CD4-positive, CD25-positive, alpha-beta regulatory T cell (primary cell): ENCODE measurements at regions not wholly inside any gene's neighbourhood (a gene's known extent, or its start where the extent isn't known, plus 50 kb on each side); places are given as distances from the start of the nearest gene placed in this dataset.
A peak's percentile ranks its signal among the peaks of the same experiment; 100 is the strongest.

Experiments
- ATAC-seq, 2 donors: fragments of 150-1000 bp; cut with Tn5 transposase; one replicate each; pipeline ENCODE4 v1.10.0; 2021; ENCODE audit warnings: low read depth in 2 of 2, moderate number of reproducible peaks in 2 of 2, moderate library complexity in 1 of 2
- DNase-seq, 3 donors: peaks; one replicate each; pipeline versions ENCODE4 v3.0.0 to v3.0.0-alpha.2; 2012 to 2022; ENCODE audit warnings: mixed read lengths in 1 of 3
- H3K27ac ChIP-seq: one replicate; pipeline ENCODE4 v1.7.0; 2013; ENCODE audit warnings: mild to moderate bottlenecking, low read length; ENCODE audit not compliant: insufficient read depth, poor library complexity, severe bottlenecking
- H3K27me3 ChIP-seq: one replicate; pipeline ENCODE4 v1.7.0; 2013; ENCODE audit warnings: low read length; ENCODE audit not compliant: control insufficient read depth, insufficient read depth
- H3K36me3 ChIP-seq: one replicate; pipeline ENCODE4 v1.7.0; 2013; ENCODE audit warnings: mild to moderate bottlenecking, low read length, moderate library complexity; ENCODE audit not compliant: control insufficient read depth, insufficient read depth
- H3K4me1 ChIP-seq: 2 replicates; pipeline ENCODE4 v1.7.0; 2013; ENCODE audit warnings: mild to moderate bottlenecking, low read length; ENCODE audit not compliant: insufficient read depth, control insufficient read depth, poor library complexity, severe bottlenecking
- H3K4me3 ChIP-seq: one replicate; pipeline ENCODE4 v1.7.0; 2013; ENCODE audit warnings: low read depth, mild to moderate bottlenecking, low read length, moderate library complexity
- H3K9me3 ChIP-seq, 2 experiments: 1 replicate in 1 of 2; 2 replicates in 1 of 2; pipeline ENCODE4 v1.7.0; 2013; ENCODE audit warnings: low read length in 2 of 2, mild to moderate bottlenecking in 1 of 2, moderate library complexity in 1 of 2; ENCODE audit not compliant: control insufficient read depth in 2 of 2
- H3K27ac Mint-ChIP-seq, 3 donors: one replicate each; pipeline ENCODE4 v1.8.0; 2020 to 2022; ENCODE audit warnings: mild to moderate bottlenecking in 3 of 3, mixed read lengths in 3 of 3, moderate library complexity in 2 of 3
- H3K27me3 Mint-ChIP-seq: one replicate; pipeline ENCODE4 v1.8.0; 2022; ENCODE audit warnings: mild to moderate bottlenecking, mixed read lengths
- H3K36me3 Mint-ChIP-seq: one replicate; pipeline ENCODE4 v1.8.0; 2020; ENCODE audit warnings: mixed read lengths
- H3K4me1 Mint-ChIP-seq, 4 donors: one replicate each; pipeline ENCODE4 v1.8.0; 2020 to 2022; ENCODE audit warnings: mixed read lengths in 4 of 4, mild to moderate bottlenecking in 1 of 4
- H3K4me3 Mint-ChIP-seq, 4 donors: one replicate each; pipeline ENCODE4 v1.8.0; 2020 to 2022; ENCODE audit warnings: mild to moderate bottlenecking in 4 of 4, mixed read lengths in 4 of 4, moderate library complexity in 3 of 4
- H3K9me3 Mint-ChIP-seq, 7 donors: one replicate each; pipeline ENCODE4 v1.8.0; 2020 to 2022; ENCODE audit warnings: mixed read lengths in 7 of 7, mild to moderate bottlenecking in 3 of 7, moderate library complexity in 2 of 7

DNA sequence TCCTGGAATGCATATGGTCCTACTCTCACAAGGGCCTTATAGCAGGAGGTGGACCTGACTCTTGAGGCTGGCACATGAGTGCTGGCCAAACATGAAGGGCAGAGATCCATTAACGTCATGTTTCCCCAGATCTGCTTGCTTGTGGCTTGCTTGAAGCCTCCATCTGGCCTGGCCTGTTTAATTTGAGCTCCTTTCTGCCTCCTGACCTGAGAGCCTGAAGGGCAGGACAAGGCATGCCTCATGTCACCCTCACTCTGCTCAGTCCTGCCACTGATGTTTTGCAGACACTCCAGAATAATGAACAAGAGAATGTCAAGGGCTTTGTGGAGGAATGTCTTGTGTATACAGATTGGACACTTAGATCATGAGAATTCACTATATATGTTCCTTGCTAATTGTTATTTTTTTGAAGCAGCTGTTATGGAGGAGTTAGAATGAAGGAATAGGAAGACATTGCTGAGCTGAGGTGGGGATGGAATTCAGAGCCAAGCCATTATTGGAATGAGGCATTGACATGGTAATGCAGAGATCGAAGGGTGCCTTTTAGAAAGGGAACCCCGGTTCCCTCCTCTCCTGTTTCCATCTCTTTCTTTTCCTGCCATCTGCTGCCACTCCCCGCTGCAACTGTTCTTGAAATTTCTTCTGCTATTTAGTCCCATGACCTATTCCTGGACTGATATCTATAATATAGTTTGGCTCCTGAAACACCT lies 457.0 kb upstream of the PROX1 start:
- Histone ChIP-seq H3K27ac (no peak overlapping the region), H3K9me3 (no peaks in the 10 kb centered on the region), H3K36me3 (no peaks in the 10 kb centered on the region), H3K4me3 (no peak overlapping the region), H3K27me3 (no peaks in the 10 kb centered on the region), H3K4me1 (no peaks in the 10 kb centered on the region)
- no peaks in the 10 kb centered on the region for H3K27me3 Mint-ChIP-seq
- H3K4me1 Mint-ChIP-seq, result no peaks in the 10 kb centered on the region
- DNase-seq (no peak), ATAC-seq (no peak)
- H3K4me3 Mint-ChIP-seq, result no peak overlapping the region
- peak overlapping the region in 1 of 3 donors; percentile 7 for H3K27ac Mint-ChIP-seq
- H3K36me3 Mint-ChIP-seq, result no peaks in the 10 kb centered on the region
- peaks cover 0 to 8% (median 0%) of the 10 kb centered on the region in 7 donors for H3K9me3 Mint-ChIP-seq

GRCh38 chr1:213531369-213532310 lies 456.1 kb upstream of the PROX1 start:
- H3K4me1 ChIP-seq, result no peaks in the 10 kb centered on the region
- ATAC-seq, result no peak
- no peaks in the 10 kb centered on the region for H3K36me3 Mint-ChIP-seq
- no peaks in the 10 kb centered on the region for H3K27me3 ChIP-seq
- H3K27ac ChIP-seq, result no peak overlapping the region
- H3K4me1 Mint-ChIP-seq, result no peaks in the 10 kb centered on the region
- no peaks in the 10 kb centered on the region for H3K27me3 Mint-ChIP-seq
- no peak overlapping the region for H3K27ac Mint-ChIP-seq
- H3K9me3 Mint-ChIP-seq, result peaks cover 0 to 8% (median 0%) of the 10 kb centered on the region in 7 donors
- no peak overlapping the region for H3K4me3 Mint-ChIP-seq
- no peak for DNase-seq
- H3K4me3 ChIP-seq, result no peak overlapping the region
- no peaks in the 10 kb centered on the region for H3K36me3 ChIP-seq
- H3K9me3 ChIP-seq, result no peaks in the 10 kb centered on the region

- Mint-ChIP-seq H3K9me3 (peaks cover 0 to 8% (median 0%) of the 10 kb centered on the region in 7 donors), H3K4me3 (no peak overlapping the region), H3K27me3 (no peaks in the 10 kb centered on the region), H3K4me1 (no peaks in the 10 kb centered on the region), H3K36me3 (no peaks in the 10 kb centered on the region), H3K27ac (no peak overlapping the region)
- no peak overlapping the region for H3K4me3 ChIP-seq
- no peaks in the 10 kb centered on the region for H3K36me3 ChIP-seq
- ATAC-seq, result no peak
- H3K27me3 ChIP-seq, result no peaks in the 10 kb centered on the region
- no peak overlapping the region for H3K27ac ChIP-seq
- no peak for DNase-seq
- no peaks in the 10 kb centered on the region for H3K9me3 ChIP-seq
- no peaks in the 10 kb centered on the region for H3K4me1 ChIP-seq
These were observed 454.6 kb upstream of the PROX1 start for GRCh38 chr1:213533125-213533524.

- no peaks in the 10 kb centered on the region for H3K4me1 ChIP-seq
- no peak overlapping the region for H3K4me3 ChIP-seq
- Mint-ChIP-seq H3K27ac (no peak overlapping the region), H3K4me1 (no peaks in the 10 kb centered on the region), H3K4me3 (no peak overlapping the region), H3K9me3 (peaks cover 0 to 11% (median 0%) of the 10 kb centered on the region in 7 donors), H3K36me3 (no peaks in the 10 kb centered on the region), H3K27me3 (no peaks in the 10 kb centered on the region)
- DNase-seq, result no peak
- no peaks in the 10 kb centered on the region for H3K27me3 ChIP-seq
- ATAC-seq, result no peak
- no peak overlapping the region for H3K27ac ChIP-seq
- H3K36me3 ChIP-seq, result no peaks in the 10 kb centered on the region
- no peaks in the 10 kb centered on the region for H3K9me3 ChIP-seq
These were observed 452.1 kb upstream of the PROX1 start for GRCh38 chr1:213535679-213536078.

- no peaks in the 10 kb centered on the region for H3K4me1 Mint-ChIP-seq
- H3K27me3 Mint-ChIP-seq, result peaks cover 4% of the 10 kb centered on the region
- H3K9me3 ChIP-seq, result no peaks in the 10 kb centered on the region
- H3K9me3 Mint-ChIP-seq, result peaks cover 0 to 4% (median 0%) of the 10 kb centered on the region in 7 donors
- no peaks in the 10 kb centered on the region for H3K27me3 ChIP-seq
- no peaks in the 10 kb centered on the region for H3K4me1 ChIP-seq
- H3K27ac Mint-ChIP-seq, result no peak overlapping the region
- no peak overlapping the region for H3K4me3 ChIP-seq
- ATAC-seq (no peak), DNase-seq (no peak)
- H3K4me3 Mint-ChIP-seq, result no peak overlapping the region
- no peaks in the 10 kb centered on the region for H3K36me3 Mint-ChIP-seq
- no peak overlapping the region for H3K27ac ChIP-seq
- H3K36me3 ChIP-seq, result no peaks in the 10 kb centered on the region
These were observed 449.5 kb upstream of the PROX1 start for GRCh38 chr1:213538251-213538650.

DNA sequence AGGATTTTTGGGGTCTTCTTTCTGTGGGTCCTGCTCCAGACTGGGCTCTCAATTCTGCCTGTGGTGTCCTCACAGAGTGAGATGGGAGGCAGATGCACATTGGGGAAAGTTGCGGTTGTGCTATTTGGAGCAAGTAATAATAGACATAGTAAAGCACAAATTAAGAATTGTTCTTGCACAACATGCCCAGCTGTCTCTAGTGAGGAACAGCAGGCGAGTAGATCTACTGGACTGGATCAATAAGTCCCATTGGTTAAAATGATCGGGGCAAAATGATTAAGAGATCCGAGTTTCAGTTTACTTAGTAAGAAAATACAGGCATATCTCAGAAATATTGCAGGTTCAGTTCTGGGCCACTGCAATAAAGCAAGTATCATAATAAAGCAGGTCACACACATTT lies 448.3 kb upstream of the PROX1 start:
- Histone ChIP-seq H3K4me1 (no peaks in the 10 kb centered on the region), H3K36me3 (no peaks in the 10 kb centered on the region), H3K4me3 (no peak overlapping the region), H3K9me3 (no peaks in the 10 kb centered on the region), H3K27me3 (no peaks in the 10 kb centered on the region), H3K27ac (no peak overlapping the region)
- no peaks in the 10 kb centered on the region for H3K4me1 Mint-ChIP-seq
- no peak overlapping the region for H3K4me3 Mint-ChIP-seq
- ATAC-seq (no peak), DNase-seq (no peak)
- H3K9me3 Mint-ChIP-seq, result peaks cover 0 to 7% (median 0%) of the 10 kb centered on the region in 7 donors
- H3K27me3 Mint-ChIP-seq, result peaks cover 4% of the 10 kb centered on the region
- H3K36me3 Mint-ChIP-seq, result no peaks in the 10 kb centered on the region
- no peak overlapping the region for H3K27ac Mint-ChIP-seq

GRCh38 chr1:213541641-213542040 lies 446.1 kb upstream of the PROX1 start:
- H3K27me3 Mint-ChIP-seq, result peaks cover 4% of the 10 kb centered on the region
- no peaks in the 10 kb centered on the region for H3K36me3 Mint-ChIP-seq
- H3K4me1 ChIP-seq, result no peaks in the 10 kb centered on the region
- H3K36me3 ChIP-seq, result no peaks in the 10 kb centered on the region
- ATAC-seq (no peak), DNase-seq (no peak)
- no peak overlapping the region for H3K4me3 ChIP-seq
- H3K9me3 ChIP-seq, result no peaks in the 10 kb centered on the region
- no peak overlapping the region for H3K27ac ChIP-seq
- no peaks in the 10 kb centered on the region for H3K27me3 ChIP-seq
- no peak overlapping the region for H3K4me3 Mint-ChIP-seq
- H3K4me1 Mint-ChIP-seq, result no peaks in the 10 kb centered on the region
- H3K9me3 Mint-ChIP-seq, result peaks cover 0 to 10% (median 0%) of the 10 kb centered on the region in 7 donors
- no peak overlapping the region for H3K27ac Mint-ChIP-seq
